GM12891 (cell line): ENCODE measurements at regions not wholly inside any gene's neighbourhood (a gene's known extent, or its start where the extent isn't known, plus 50 kb on each side); places are given as distances from the start of the nearest gene placed in this dataset.

Source experiments
- DNase-seq: peaks from one replicate; pipeline ENCODE4 v3.0.0; 2011; ENCODE audit warnings: low spot score; ENCODE audit not compliant: insufficient read length
- FAIRE-seq: peaks from 2 replicates; lab custom pipeline; 2011; peaks lifted over from hg19 to GRCh38; lab: Jason Lieb, UNC
- PAX5 ChIP-seq: IDR thresholded peaks from 2 replicates; pipeline ENCODE4 v1.6.1; 2011; ENCODE audit warnings: low read length, moderate library complexity, mild to moderate bottlenecking; ENCODE audit not compliant: insufficient read depth, severe bottlenecking
- POLR2A ChIP-seq: IDR thresholded peaks from 2 replicates; pipeline ENCODE4 v1.6.1; 2011; ENCODE audit warnings: low read depth, low read length, control low read depth
- POLR2AphosphoS5 ChIP-seq: IDR thresholded peaks from 2 replicates; pipeline ENCODE4 v1.6.1; 2011; ENCODE audit warnings: low read depth, low read length, control low read depth
- POU2F2 ChIP-seq: IDR thresholded peaks from 2 replicates; pipeline ENCODE4 v1.6.1; 2011; ENCODE audit warnings: low read depth, mild to moderate bottlenecking, control low read depth, low read length, moderate library complexity
- SPI1 ChIP-seq: IDR thresholded peaks from 2 replicates; pipeline ENCODE4 v1.6.1; 2011; ENCODE audit warnings: low read depth, low read length, control low read depth
- TAF1 ChIP-seq: IDR thresholded peaks from 2 replicates; pipeline ENCODE4 v1.6.1; 2011; ENCODE audit warnings: low read depth, low read length, control low read depth

GRCh38 chr6:14719270-14719669, 526.6 kb upstream of the JARID2 start:
- FAIRE-seq (no peak), DNase-seq (no peak)
- TF ChIP-seq POLR2A = no peak
- no peak for TF ChIP-seq POU2F2
- no peak for TF ChIP-seq POLR2AphosphoS5
- TF ChIP-seq TAF1 = no peak
- TF ChIP-seq SPI1 = no peak
- TF ChIP-seq PAX5 = no peak

DNA sequence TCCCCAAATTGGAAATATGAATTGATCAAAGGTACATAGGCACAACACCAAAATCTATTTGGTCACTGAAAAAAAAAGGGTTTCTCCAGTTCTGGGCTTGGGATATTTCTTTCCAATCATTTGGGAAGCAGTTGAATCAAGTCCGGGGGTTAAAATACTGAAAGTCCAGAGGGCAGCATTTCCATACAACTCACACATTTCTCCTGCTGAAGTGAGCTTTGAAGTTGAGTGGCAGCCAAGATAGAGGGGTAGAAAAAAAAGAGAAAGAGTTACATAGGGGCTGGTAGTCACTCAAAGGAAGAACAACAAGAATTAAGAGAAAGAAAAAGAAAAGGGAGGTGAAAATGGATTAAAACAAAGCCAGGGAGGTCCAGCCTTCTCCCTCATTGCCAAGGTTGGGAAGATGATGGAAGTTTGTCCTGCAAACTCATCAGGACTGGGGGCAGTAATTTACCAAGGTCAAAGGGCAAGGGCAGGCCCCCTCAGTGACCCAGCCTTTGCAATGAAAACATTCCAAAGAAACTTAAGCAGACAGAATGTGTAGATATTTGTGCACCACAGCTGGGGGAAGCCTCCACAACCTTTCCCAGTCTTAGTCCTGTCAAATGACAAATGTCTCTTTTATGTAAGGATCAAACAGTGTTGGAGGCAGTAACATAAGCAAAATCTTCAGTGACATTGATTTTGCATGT, 525.3 kb upstream of the JARID2 start:
- no peak for DNase-seq
- TF ChIP-seq POLR2A = no peak
- TF ChIP-seq SPI1 = no peak
- no peak for TF ChIP-seq POU2F2
- no peak for TF ChIP-seq TAF1
- FAIRE-seq = no peak

GRCh38 chr6:14721103-14721758, 524.6 kb upstream of the JARID2 start:
- DNase-seq (no peak), FAIRE-seq (peak; percentile 78)
- TF ChIP-seq PAX5 (no peak), SPI1 (peak; percentile 81)

GRCh38 chr6:14722001-14722562, 523.8 kb upstream of the JARID2 start:
- no peak for FAIRE-seq
- DNase-seq = no peak

GRCh38 chr6:14722704-14723103, 523.2 kb upstream of the JARID2 start:
- TF ChIP-seq POLR2A = no peak
- TF ChIP-seq SPI1 = no peak
- TF ChIP-seq TAF1 = no peak
- TF ChIP-seq PAX5 = no peak
- no peak for TF ChIP-seq POU2F2
- TF ChIP-seq POLR2AphosphoS5 = no peak
- DNase-seq = no peak
- FAIRE-seq = peak; percentile 72

More at GRCh38 chr6:14722001-14722562, 523.8 kb upstream of the JARID2 start:
- TF ChIP-seq POLR2A = no peak
- TF ChIP-seq SPI1 = no peak
- TF ChIP-seq POU2F2 = no peak
- no peak for TF ChIP-seq TAF1
- TF ChIP-seq POLR2AphosphoS5 = no peak
- no peak for TF ChIP-seq PAX5

- FAIRE-seq (no peak), DNase-seq (no peak)
- no peak for TF ChIP-seq POU2F2
- TF ChIP-seq SPI1 = no peak
- TF ChIP-seq PAX5 = no peak
- TF ChIP-seq TAF1 = no peak
- TF ChIP-seq POLR2AphosphoS5 = no peak
- no peak for TF ChIP-seq POLR2A
These were observed 522.3 kb upstream of the JARID2 start for GRCh38 chr6:14723535-14724086.

GRCh38 chr6:14724549-14724948, 521.3 kb upstream of the JARID2 start:
- FAIRE-seq (no peak), DNase-seq (no peak)
- no peak for TF ChIP-seq TAF1

DNA sequence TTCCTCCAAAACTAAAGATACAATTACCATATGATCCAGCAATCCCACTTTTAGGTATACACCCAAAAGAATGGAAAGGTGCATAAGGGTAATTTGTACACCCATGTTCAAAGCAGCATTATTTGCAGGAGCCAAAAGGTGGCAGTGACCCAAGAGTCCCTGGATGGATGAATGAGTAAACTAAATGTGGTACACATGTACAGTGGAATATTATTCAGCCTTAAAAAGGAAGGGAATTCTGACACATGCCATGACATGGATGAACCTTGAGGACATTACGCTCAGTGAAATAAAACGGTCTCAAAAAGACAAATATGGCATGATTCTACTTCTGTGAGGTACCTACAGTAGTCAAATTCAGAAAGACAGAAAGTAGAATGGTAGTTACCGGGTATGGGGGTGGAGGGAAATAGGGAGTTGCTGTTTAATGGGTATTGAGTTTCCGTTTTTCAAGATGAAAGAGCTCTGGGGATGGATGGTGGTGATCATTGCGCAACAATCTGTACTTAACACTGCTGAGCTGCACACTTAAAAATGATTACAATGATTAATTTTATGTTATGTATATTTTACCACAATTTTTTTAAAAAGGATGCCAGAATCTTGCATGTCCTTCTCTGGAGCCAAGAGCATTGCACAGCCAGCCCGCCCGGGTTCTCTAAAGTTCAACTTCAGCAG, 518.9 kb upstream of the JARID2 start:
- TF ChIP-seq TAF1 (no peak), SPI1 (no peak), POLR2A (no peak), POLR2AphosphoS5 (no peak), POU2F2 (no peak), PAX5 (no peak)
- FAIRE-seq = no peak
- DNase-seq = no peak

- FAIRE-seq = peak; percentile 69
- DNase-seq = no peak
- no peak for TF ChIP-seq PAX5
- no peak for TF ChIP-seq POLR2A
- no peak for TF ChIP-seq POLR2AphosphoS5
- TF ChIP-seq SPI1 = no peak
- no peak for TF ChIP-seq POU2F2
- TF ChIP-seq TAF1 = no peak
These were observed 518.1 kb upstream of the JARID2 start for GRCh38 chr6:14727494-14728395.
